Right forelimb (tissue), 1 donor: ENCODE measurements at regions not wholly inside any gene's neighbourhood (a gene's known extent, or its start where the extent isn't known, plus 50 kb on each side); places are given as distances from the start of the nearest gene placed in this dataset.

Source experiments
- DNase-seq: peaks from one replicate; pipeline ENCODE4 v3.0.0-alpha.2; 2018

GRCh38 chr7:15795393-15795792 lies 108.9 kb upstream of the MEOX2 start:
- peak; percentile 56 for DNase-seq

GRCh38 chr7:15794801-15795200 lies 108.3 kb upstream of the MEOX2 start:
- no peak for DNase-seq

GRCh38 chr7:15784694-15785030 lies 98.2 kb upstream of the MEOX2 start:
- no peak for DNase-seq

- DNase-seq: no peak
These were observed 97.7 kb upstream of the MEOX2 start for GRCh38 chr7:15783987-15784693.

GRCh38 chr7:15782656-15783055 lies 96.2 kb upstream of the MEOX2 start:
- DNase-seq: no peak

GRCh38 chr7:15781944-15782343 lies 95.5 kb upstream of the MEOX2 start:
- no peak for DNase-seq

- DNase-seq: no peak
These were observed 93.8 kb upstream of the MEOX2 start for GRCh38 chr7:15780271-15780670.

GRCh38 chr7:15778191-15778590 lies 91.7 kb upstream of the MEOX2 start:
- no peak for DNase-seq

GRCh38 chr7:15765753-15766152 lies 79.3 kb upstream of the MEOX2 start:
- no peak for DNase-seq

GRCh38 chr7:15764851-15765382 lies 78.4 kb upstream of the MEOX2 start:
- DNase-seq: no peak

GRCh38 chr7:15764010-15764409 lies 77.5 kb upstream of the MEOX2 start:
- DNase-seq: no peak

GRCh38 chr7:15757041-15758000 lies 70.8 kb upstream of the MEOX2 start:
- DNase-seq: no peak

- DNase-seq: no peak
These were observed 68.6 kb upstream of the MEOX2 start for GRCh38 chr7:15755061-15755460.

- no peak for DNase-seq
These were observed 67.5 kb upstream of the MEOX2 start for GRCh38 chr7:15753887-15754579.

GRCh38 chr7:15752377-15752776 lies 65.9 kb upstream of the MEOX2 start:
- no peak for DNase-seq

GRCh38 chr7:15751191-15751701 lies 64.8 kb upstream of the MEOX2 start:
- DNase-seq: no peak

GRCh38 chr7:15750727-15751126 lies 64.2 kb upstream of the MEOX2 start:
- no peak for DNase-seq

GRCh38 chr7:15749631-15750030 lies 63.1 kb upstream of the MEOX2 start:
- DNase-seq: no peak

- DNase-seq: no peak
These were observed 61.2 kb upstream of the MEOX2 start for GRCh38 chr7:15747712-15748111.

- DNase-seq: no peak
These were observed 60.8 kb upstream of the MEOX2 start for GRCh38 chr7:15747301-15747700.

- DNase-seq: no peak
These were observed 57.5 kb upstream of the MEOX2 start for GRCh38 chr7:15743926-15744480.

GRCh38 chr7:15737601-15738000 lies 51.1 kb upstream of the MEOX2 start:
- no peak for DNase-seq
